ENCODE measurements at regions not wholly inside any gene's neighbourhood (a gene's known extent, or its start where the extent isn't known, plus 50 kb on each side); places are given as distances from the start of the nearest gene placed in this dataset.
"Not testable (repeated sequence)": the region's sequence is repeated elsewhere in the genome, so short reads cannot be mapped to it uniquely, and the experiment has no call there.

- H3K27ac Mint-ChIP-seq; H4K5ac ChIP-seq (ENCODE audit: insufficient read length, low read depth, low read length); H3K9me3 Mint-ChIP-seq; H3K14ac ChIP-seq (ENCODE audit: insufficient read depth, low read length); H3T11ph ChIP-seq (ENCODE audit: low read length); H3K23ac ChIP-seq (ENCODE audit: insufficient read length, low read depth, low read length); H3K9ac ChIP-seq (ENCODE audit: extremely low read depth, insufficient read length, low read length); H2BK12ac ChIP-seq (ENCODE audit: insufficient read length, low read depth, low read length); H3K9me3 ChIP-seq (ENCODE audit: control insufficient read depth, low read depth, low read length); H3K36me3 Mint-ChIP-seq (ENCODE audit: insufficient read depth in 1 of 3, low read depth in 3 of 3); H3K56ac ChIP-seq (ENCODE audit: insufficient read length, low read depth, low read length); H3K27me3 Mint-ChIP-seq (ENCODE audit: low read depth); H3K4me2 ChIP-seq (ENCODE audit: insufficient read depth, insufficient read length, low read length); H3K27ac ChIP-seq (ENCODE audit: insufficient read length, low read depth, low read length); H3K4ac ChIP-seq (ENCODE audit: low read depth, low read length); H3K79me1 ChIP-seq (ENCODE audit: insufficient read depth, low read depth, low read length, poor library complexity, severe bottlenecking); H2AK5ac ChIP-seq (ENCODE audit: insufficient read length, low read length); H2AFZ ChIP-seq (ENCODE audit: low read length); H4K8ac ChIP-seq (replicated peaks; ENCODE audit: insufficient read length, low read depth, low read length); H4K91ac ChIP-seq (ENCODE audit: insufficient read length, low read depth, low read length); H2BK20ac ChIP-seq (ENCODE audit: low read depth, low read length, poor library complexity, severe bottlenecking); H3K23me2 ChIP-seq (ENCODE audit: insufficient read length, low read depth, low read length, poor library complexity, severe bottlenecking); H3K18ac ChIP-seq (ENCODE audit: insufficient read length, low read depth, low read length); H2BK5ac ChIP-seq (ENCODE audit: insufficient read length, low read length); H3K4me1 ChIP-seq (ENCODE audit: insufficient read depth, low read length); H3K4me3 Mint-ChIP-seq; H2BK120ac ChIP-seq (ENCODE audit: low read depth, low read length, poor library complexity, severe bottlenecking); H3K79me2 ChIP-seq (ENCODE audit: insufficient read depth, low read length); H2BK15ac ChIP-seq (ENCODE audit: low read depth, low read length); H3K27me3 ChIP-seq (ENCODE audit: insufficient read depth, low read length); H4K20me1 ChIP-seq (ENCODE audit: control insufficient read depth, insufficient read depth, insufficient read length): not testable (repeated sequence)
- peak; percentile 21 for DNase-seq
- H3K4me1 Mint-ChIP-seq, result peaks cover 11 to 17% of the 10 kb centered on the region in 2 experiments
- no CpG with 5 or more reads among the region's 6 CpGs for WGBS (ENCODE audit: extremely low coverage, insufficient read length, low lambda C conversion rate)
Observed at GRCh38 chr1:16794609-16795008, 54.3 kb downstream of the RNU1-4 start.

- no CpG with 5 or more reads among the region's 7 CpGs for WGBS (ENCODE audit: extremely low coverage, insufficient read length, low lambda C conversion rate)
- not testable (repeated sequence) for H3K4me3 Mint-ChIP-seq
Observed at GRCh38 chr1:16795119-16795518, 54.8 kb downstream of the RNU1-4 start.

More at GRCh38 chr1:16795119-16795518, 54.8 kb downstream of the RNU1-4 start:
- not testable (repeated sequence) for DNase-seq; H3K4me1 ChIP-seq (ENCODE audit: insufficient read depth, low read length); H2BK12ac ChIP-seq (ENCODE audit: insufficient read length, low read depth, low read length); H3K4me2 ChIP-seq (ENCODE audit: insufficient read depth, insufficient read length, low read length); H3K23ac ChIP-seq (ENCODE audit: insufficient read length, low read depth, low read length); H2BK5ac ChIP-seq (ENCODE audit: insufficient read length, low read length); H2BK15ac ChIP-seq (ENCODE audit: low read depth, low read length); H3K18ac ChIP-seq (ENCODE audit: insufficient read length, low read depth, low read length); H3K79me2 ChIP-seq (ENCODE audit: insufficient read depth, low read length); H3K79me1 ChIP-seq (ENCODE audit: insufficient read depth, low read depth, low read length, poor library complexity, severe bottlenecking); H4K5ac ChIP-seq (ENCODE audit: insufficient read length, low read depth, low read length); H3K27me3 Mint-ChIP-seq (ENCODE audit: low read depth); H4K20me1 ChIP-seq (ENCODE audit: control insufficient read depth, insufficient read depth, insufficient read length); H3K4ac ChIP-seq (ENCODE audit: low read depth, low read length); H2AK5ac ChIP-seq (ENCODE audit: insufficient read length, low read length); H3K9ac ChIP-seq (ENCODE audit: extremely low read depth, insufficient read length, low read length); H3T11ph ChIP-seq (ENCODE audit: low read length); H2AFZ ChIP-seq (ENCODE audit: low read length); H4K8ac ChIP-seq (replicated peaks; ENCODE audit: insufficient read length, low read depth, low read length); H2BK20ac ChIP-seq (ENCODE audit: low read depth, low read length, poor library complexity, severe bottlenecking); H4K91ac ChIP-seq (ENCODE audit: insufficient read length, low read depth, low read length); H3K27ac ChIP-seq (ENCODE audit: insufficient read length, low read depth, low read length); H3K27ac Mint-ChIP-seq; H3K9me3 Mint-ChIP-seq; H3K9me3 ChIP-seq (ENCODE audit: control insufficient read depth, low read depth, low read length); H2BK120ac ChIP-seq (ENCODE audit: low read depth, low read length, poor library complexity, severe bottlenecking); H3K27me3 ChIP-seq (ENCODE audit: insufficient read depth, low read length); H3K23me2 ChIP-seq (ENCODE audit: insufficient read length, low read depth, low read length, poor library complexity, severe bottlenecking); H3K36me3 Mint-ChIP-seq (ENCODE audit: insufficient read depth in 1 of 3, low read depth in 3 of 3); H3K56ac ChIP-seq (ENCODE audit: insufficient read length, low read depth, low read length); H3K14ac ChIP-seq (ENCODE audit: insufficient read depth, low read length)
- H3K4me1 Mint-ChIP-seq, result peaks cover 11 to 17% of the 10 kb centered on the region in 2 experiments

All from H9 (cell line).